ENCODE measurements at regions not wholly inside any gene's neighbourhood (a gene's known extent, or its start where the extent isn't known, plus 50 kb on each side); places are given as distances from the start of the nearest gene placed in this dataset.
"Not testable (repeated sequence)": the region's sequence is repeated elsewhere in the genome, so short reads cannot be mapped to it uniquely, and the experiment has no call there.

DNA sequence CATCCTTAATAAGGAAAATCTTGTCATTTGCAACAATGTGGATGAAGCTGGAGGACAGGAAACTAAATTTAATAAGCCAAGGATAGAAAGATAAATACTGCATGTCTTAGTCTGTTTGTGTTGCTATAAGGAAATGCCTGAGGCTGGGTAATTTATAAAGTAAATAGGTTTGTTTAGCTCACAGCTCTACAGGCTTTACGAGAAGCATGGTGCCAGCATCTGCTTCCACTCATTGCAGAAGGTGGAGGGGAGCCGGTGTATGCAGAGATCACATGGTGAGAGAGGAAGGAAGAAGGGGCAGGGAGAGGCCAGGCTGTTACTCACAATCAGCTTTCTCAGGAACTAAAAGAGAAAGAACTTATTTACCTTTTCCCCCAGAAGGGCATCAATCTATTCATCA, 118.9 kb upstream of the SMLR1 start:
- Histone ChIP-seq H3K4me1 (ENCODE audit: low read length) (no peaks in the 10 kb centered on the region), H3K36me3 (replicated peaks; ENCODE audit: insufficient read depth, low read length) (no peaks in the 10 kb centered on the region), H3K27me3 (replicated peaks; ENCODE audit: insufficient read depth, low read length) (no peaks in the 10 kb centered on the region), H3F3A (ENCODE audit: insufficient read depth, low read length) (no peaks in the 10 kb centered on the region), H2AFZ (ENCODE audit: low read length) (no peak overlapping the region), H4K20me1 (ENCODE audit: insufficient read depth, low read length) (no peaks in the 10 kb centered on the region), H3K4me3 (ENCODE audit: low read length) (no peak overlapping the region), H3K27ac (ENCODE audit: low read length) (no peak overlapping the region), H3K9me2 (replicated peaks; ENCODE audit: insufficient read depth, low read length) (no peaks in the 10 kb centered on the region), H3K9ac (ENCODE audit: low read length) (no peak overlapping the region), H3K9me3 (replicated peaks; ENCODE audit: insufficient read depth, low read length) (no peaks in the 10 kb centered on the region), H3K79me2 (ENCODE audit: low read length) (no peaks in the 10 kb centered on the region), H3K4me2 (ENCODE audit: low read depth, low read length) (no peak overlapping the region)
- no peak for DNase-seq
- no peak for TF ChIP-seq EZH2phosphoT487 (IDR thresholded peaks at IDR 0.05; ENCODE audit: low read length)
- no peak for TF ChIP-seq EZH2 (optimal IDR thresholded peaks at IDR 0.05; ENCODE audit: low read depth, low read length)
- TF ChIP-seq, protein P1, sequence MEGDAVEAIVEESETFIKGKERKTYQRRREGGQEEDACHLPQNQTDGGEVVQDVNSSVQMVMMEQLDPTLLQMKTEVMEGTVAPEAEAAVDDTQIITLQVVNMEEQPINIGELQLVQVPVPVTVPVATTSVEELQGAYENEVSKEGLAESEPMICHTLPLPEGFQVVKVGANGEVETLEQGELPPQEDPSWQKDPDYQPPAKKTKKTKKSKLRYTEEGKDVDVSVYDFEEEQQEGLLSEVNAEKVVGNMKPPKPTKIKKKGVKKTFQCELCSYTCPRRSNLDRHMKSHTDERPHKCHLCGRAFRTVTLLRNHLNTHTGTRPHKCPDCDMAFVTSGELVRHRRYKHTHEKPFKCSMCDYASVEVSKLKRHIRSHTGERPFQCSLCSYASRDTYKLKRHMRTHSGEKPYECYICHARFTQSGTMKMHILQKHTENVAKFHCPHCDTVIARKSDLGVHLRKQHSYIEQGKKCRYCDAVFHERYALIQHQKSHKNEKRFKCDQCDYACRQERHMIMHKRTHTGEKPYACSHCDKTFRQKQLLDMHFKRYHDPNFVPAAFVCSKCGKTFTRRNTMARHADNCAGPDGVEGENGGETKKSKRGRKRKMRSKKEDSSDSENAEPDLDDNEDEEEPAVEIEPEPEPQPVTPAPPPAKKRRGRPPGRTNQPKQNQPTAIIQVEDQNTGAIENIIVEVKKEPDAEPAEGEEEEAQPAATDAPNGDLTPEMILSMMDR (IDR thresholded peaks at IDR 0.05; ENCODE audit: low read length) = no peak

DNA sequence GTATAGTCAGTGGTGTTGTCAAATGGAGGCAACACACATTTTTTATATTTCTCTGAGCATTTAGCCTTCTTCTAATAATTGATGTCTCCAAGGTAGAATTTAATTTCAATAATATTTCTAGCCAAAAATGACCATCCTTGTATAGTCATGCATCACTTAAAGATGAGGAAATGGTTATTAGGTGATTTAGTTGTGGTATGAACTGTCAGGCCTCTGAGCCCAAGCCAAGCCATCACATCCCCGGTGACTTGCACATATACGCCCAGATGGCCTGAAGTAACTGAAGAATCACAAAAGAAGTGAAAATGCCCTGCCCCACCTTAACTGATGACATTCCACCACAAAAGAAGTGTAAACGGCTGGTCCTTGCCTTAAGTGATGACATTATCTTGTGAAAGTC, 115.6 kb upstream of the SMLR1 start:
- H3K4me1 ChIP-seq (ENCODE audit: low read length); H3K79me2 ChIP-seq (ENCODE audit: low read length); H3K9me2 ChIP-seq (replicated peaks; ENCODE audit: insufficient read depth, low read length); H3K27ac ChIP-seq (ENCODE audit: low read length); H2AFZ ChIP-seq (ENCODE audit: low read length); H3K4me3 ChIP-seq (ENCODE audit: low read length); H4K20me1 ChIP-seq (ENCODE audit: insufficient read depth, low read length); H3K27me3 ChIP-seq (replicated peaks; ENCODE audit: insufficient read depth, low read length); H3F3A ChIP-seq (ENCODE audit: insufficient read depth, low read length); DNase-seq; H3K9me3 ChIP-seq (replicated peaks; ENCODE audit: insufficient read depth, low read length); H3K9ac ChIP-seq (ENCODE audit: low read length); H3K4me2 ChIP-seq (ENCODE audit: low read depth, low read length); H3K36me3 ChIP-seq (replicated peaks; ENCODE audit: insufficient read depth, low read length): not testable (repeated sequence)

DNA sequence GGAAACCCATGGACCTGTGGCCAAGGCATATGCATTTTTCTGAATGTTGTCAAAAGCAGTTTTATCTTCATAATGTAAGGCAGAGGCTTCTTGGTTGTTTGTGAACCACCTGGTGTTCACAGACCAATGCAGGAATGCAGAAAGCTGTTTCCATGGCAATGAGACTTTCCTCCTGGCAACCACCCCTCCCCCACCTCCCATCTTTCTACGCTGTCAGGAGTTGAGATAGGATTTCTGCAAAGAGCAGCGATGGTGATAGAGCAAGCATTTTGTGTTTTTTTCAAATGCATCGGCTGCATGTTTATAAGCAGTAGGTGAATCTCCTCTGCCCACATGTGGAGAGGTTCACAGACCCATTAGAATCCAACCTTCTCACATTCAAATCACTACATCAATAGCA, 114.1 kb upstream of the SMLR1 start:
- Histone ChIP-seq H3K9ac (ENCODE audit: low read length) (no peak overlapping the region), H3K9me2 (replicated peaks; ENCODE audit: insufficient read depth, low read length) (no peaks in the 10 kb centered on the region), H3K27ac (ENCODE audit: low read length) (no peak overlapping the region), H3K4me1 (ENCODE audit: low read length) (no peaks in the 10 kb centered on the region), H3K36me3 (replicated peaks; ENCODE audit: insufficient read depth, low read length) (no peaks in the 10 kb centered on the region), H3K27me3 (replicated peaks; ENCODE audit: insufficient read depth, low read length) (no peaks in the 10 kb centered on the region), H4K20me1 (ENCODE audit: insufficient read depth, low read length) (no peaks in the 10 kb centered on the region), H2AFZ (ENCODE audit: low read length) (no peak overlapping the region), H3K9me3 (replicated peaks; ENCODE audit: insufficient read depth, low read length) (no peaks in the 10 kb centered on the region), H3K4me3 (ENCODE audit: low read length) (no peak overlapping the region), H3F3A (ENCODE audit: insufficient read depth, low read length) (no peaks in the 10 kb centered on the region), H3K4me2 (ENCODE audit: low read depth, low read length) (no peak overlapping the region), H3K79me2 (ENCODE audit: low read length) (no peaks in the 10 kb centered on the region)
- TF ChIP-seq EZH2 (optimal IDR thresholded peaks at IDR 0.05; ENCODE audit: low read depth, low read length) (no peak), EZH2phosphoT487 (IDR thresholded peaks at IDR 0.05; ENCODE audit: low read length) (no peak)
- TF ChIP-seq, protein P1 (IDR thresholded peaks at IDR 0.05; ENCODE audit: low read length) = no peak
- no peak for DNase-seq

DNA sequence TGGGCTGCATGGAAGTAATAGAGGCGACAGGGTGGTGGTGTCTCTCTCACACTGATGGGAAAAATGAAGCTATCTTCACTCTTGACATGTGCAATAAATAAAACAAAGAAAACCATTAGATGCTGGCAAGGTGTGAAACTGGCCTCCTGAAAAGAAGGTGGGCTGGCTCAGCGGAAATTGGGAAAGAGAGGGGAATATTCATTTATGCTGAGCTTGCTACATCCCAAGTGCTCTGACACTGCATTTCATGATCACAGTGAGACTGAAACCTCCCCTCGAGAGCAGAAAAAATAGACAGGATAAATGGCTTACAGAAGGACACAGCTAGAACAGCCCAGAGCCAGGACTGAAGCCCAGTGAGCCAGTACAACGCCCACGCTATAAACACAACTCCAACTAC, 112.1 kb upstream of the SMLR1 start:
- DNase-seq = no peak
- Histone ChIP-seq H3K36me3 (replicated peaks; ENCODE audit: insufficient read depth, low read length) (no peaks in the 10 kb centered on the region), H3K4me3 (ENCODE audit: low read length) (no peak overlapping the region), H3K27ac (ENCODE audit: low read length) (no peak overlapping the region), H3K9ac (ENCODE audit: low read length) (no peak overlapping the region), H3K79me2 (ENCODE audit: low read length) (no peaks in the 10 kb centered on the region), H3K27me3 (replicated peaks; ENCODE audit: insufficient read depth, low read length) (no peaks in the 10 kb centered on the region), H3K4me2 (ENCODE audit: low read depth, low read length) (no peak overlapping the region), H4K20me1 (ENCODE audit: insufficient read depth, low read length) (no peaks in the 10 kb centered on the region), H3K9me2 (replicated peaks; ENCODE audit: insufficient read depth, low read length) (no peaks in the 10 kb centered on the region), H3K4me1 (ENCODE audit: low read length) (no peaks in the 10 kb centered on the region), H3K9me3 (replicated peaks; ENCODE audit: insufficient read depth, low read length) (no peaks in the 10 kb centered on the region), H2AFZ (ENCODE audit: low read length) (no peak overlapping the region), H3F3A (ENCODE audit: insufficient read depth, low read length) (no peaks in the 10 kb centered on the region)
- TF ChIP-seq, protein P1 (IDR thresholded peaks at IDR 0.05; ENCODE audit: low read length) = no peak

Data from MM.1S (cell line).